Posterior cingulate gyrus (tissue), 11 donors: ENCODE measurements at regions not wholly inside any gene's neighbourhood (a gene's known extent, or its start where the extent isn't known, plus 50 kb on each side); places are given as distances from the start of the nearest gene placed in this dataset.

ENCODE experiments used
- DNase-seq, 10 donors: peaks; one replicate each; pipeline versions ENCODE4 v3.0.0 to v3.0.0-alpha.2; 2020 to 2021; ENCODE audit warnings: mixed read lengths in 3 of 10
- intact Hi-C: fragments of 100-400 bp; cut with DNase I; formaldehyde crosslinking; loops from one replicate; pipeline ENCODE4 v1.15.1; 2023

GRCh38 chr16:6484081-6484480 lies 848.6 kb upstream of the RBFOX1 start:
- intact Hi-C loops, result no loop called here

GRCh38 chr16:6483469-6484033 lies 849.1 kb upstream of the RBFOX1 start:
- DNase-seq, result peak in 8 of 10 donors; percentile 18 to 88 (median 36)
- intact Hi-C loops, result no loop called here

More at GRCh38 chr16:6484081-6484480, 848.6 kb upstream of the RBFOX1 start:
- no peak for DNase-seq

GRCh38 chr16:6482696-6483468 lies 849.8 kb upstream of the RBFOX1 start:
- DNase-seq, result peak; percentile 18 to 95 (median 72)
- intact Hi-C loops, result no loop called here

- no peak for DNase-seq
- intact Hi-C loops, result no loop called here
Measured at GRCh38 chr16:6481894-6482293, 850.8 kb upstream of the RBFOX1 start.

GRCh38 chr16:6453742-6454141 lies 878.9 kb upstream of the RBFOX1 start:
- intact Hi-C loops, result no loop called here

GRCh38 chr16:6447021-6447790 lies 885.4 kb upstream of the RBFOX1 start:
- intact Hi-C loops, result no loop called here
- DNase-seq, result no peak

More at GRCh38 chr16:6453742-6454141, 878.9 kb upstream of the RBFOX1 start:
- DNase-seq, result no peak

- intact Hi-C loops, result no loop called here
- DNase-seq, result no peak
Measured at GRCh38 chr16:6446370-6446769, 886.3 kb upstream of the RBFOX1 start.

- intact Hi-C loops, result no loop called here
- no peak for DNase-seq
Measured at GRCh38 chr16:6439129-6439528, 893.5 kb upstream of the RBFOX1 start.

- intact Hi-C loops, result no loop called here
- no peak for DNase-seq
Measured at GRCh38 chr16:6428861-6429260, 903.8 kb upstream of the RBFOX1 start.

GRCh38 chr16:6427621-6428020 lies 905.0 kb upstream of the RBFOX1 start:
- intact Hi-C loops, result no loop called here
- no peak for DNase-seq

GRCh38 chr16:6407596-6407995 lies 925.0 kb upstream of the RBFOX1 start:
- intact Hi-C loops, result no loop called here
- no peak for DNase-seq

- no peak for DNase-seq
- intact Hi-C loops, result no loop called here
Measured at GRCh38 chr16:6406028-6406427, 926.6 kb upstream of the RBFOX1 start.

- intact Hi-C loops, result no loop called here
- DNase-seq, result peak in 2 of 10 donors; percentile 66 to 79
Measured at GRCh38 chr16:6382924-6383459, 949.7 kb upstream of the RBFOX1 start.

- intact Hi-C loops, result no loop called here
- no peak for DNase-seq
Measured at GRCh38 chr16:6381896-6382295, 950.7 kb upstream of the RBFOX1 start.

- intact Hi-C loops, result no loop called here
- DNase-seq, result peak in 9 of 10 donors; percentile 21 to 94 (median 61)
Measured at GRCh38 chr16:6377956-6378355, 954.7 kb upstream of the RBFOX1 start.

GRCh38 chr16:6375465-6376075 lies 957.1 kb upstream of the RBFOX1 start:
- peak in 1 of 10 donors; percentile 14 for DNase-seq
- intact Hi-C loops, result no loop called here

GRCh38 chr16:6374821-6375220 lies 957.8 kb upstream of the RBFOX1 start:
- intact Hi-C loops, result no loop called here
- no peak for DNase-seq

GRCh38 chr16:6364846-6365245 lies 967.8 kb upstream of the RBFOX1 start:
- intact Hi-C loops, result no loop called here
- DNase-seq, result no peak

GRCh38 chr16:6363896-6364607 lies 968.6 kb upstream of the RBFOX1 start:
- DNase-seq, result no peak
- intact Hi-C loops, result no loop called here

- intact Hi-C loops, result no loop called here
- DNase-seq, result no peak
Measured at GRCh38 chr16:6363396-6363795, 969.2 kb upstream of the RBFOX1 start.
